GM21528 (cell line): ENCODE measurements at regions not wholly inside any gene's neighbourhood (a gene's known extent, or its start where the extent isn't known, plus 50 kb on each side); places are given as distances from the start of the nearest gene placed in this dataset.

Experiments used
- ATAC-seq: cut with Tn5 transposase; IDR thresholded peaks from one replicate; pipeline ENCODE4 v1.9.1; 2021; ENCODE audit warnings: mild to moderate bottlenecking, moderate library complexity; ENCODE audit not compliant: unreplicated experiment, low FRiP score

- no peak for ATAC-seq
Measured at GRCh38 chr1:219020846-219021245, 152.8 kb upstream of the LYPLAL1 start.

GRCh38 chr1:219027146-219027673 is 146.5 kb upstream of the LYPLAL1 start:
- ATAC-seq: no peak

GRCh38 chr1:219031809-219032208 is 141.9 kb upstream of the LYPLAL1 start:
- ATAC-seq: no peak

GRCh38 chr1:219038398-219038797 is 135.3 kb upstream of the LYPLAL1 start:
- ATAC-seq: no peak

GRCh38 chr1:219039017-219039681 is 134.5 kb upstream of the LYPLAL1 start:
- no peak for ATAC-seq

GRCh38 chr1:219039682-219040154 is 134.0 kb upstream of the LYPLAL1 start:
- ATAC-seq: no peak

GRCh38 chr1:219040291-219040690 is 133.4 kb upstream of the LYPLAL1 start:
- ATAC-seq: no peak

GRCh38 chr1:219041141-219041540 is 132.5 kb upstream of the LYPLAL1 start:
- no peak for ATAC-seq

GRCh38 chr1:219041818-219042217 is 131.9 kb upstream of the LYPLAL1 start:
- ATAC-seq: no peak

GRCh38 chr1:219042769-219043168 is 130.9 kb upstream of the LYPLAL1 start:
- no peak for ATAC-seq

GRCh38 chr1:219045246-219045645 is 128.4 kb upstream of the LYPLAL1 start:
- ATAC-seq: no peak

- ATAC-seq: no peak
Measured at GRCh38 chr1:219049501-219049900, 124.2 kb upstream of the LYPLAL1 start.

GRCh38 chr1:219050086-219050821 is 123.4 kb upstream of the LYPLAL1 start:
- no peak for ATAC-seq

- ATAC-seq: no peak
Measured at GRCh38 chr1:219050822-219051125, 122.9 kb upstream of the LYPLAL1 start.

- ATAC-seq: no peak
Measured at GRCh38 chr1:219051547-219051946, 122.1 kb upstream of the LYPLAL1 start.

- no peak for ATAC-seq
Measured at GRCh38 chr1:219058891-219059820, 114.5 kb upstream of the LYPLAL1 start.

- ATAC-seq: no peak
Measured at GRCh38 chr1:219060798-219061197, 112.9 kb upstream of the LYPLAL1 start.

- no peak for ATAC-seq
Measured at GRCh38 chr1:219062161-219062560, 111.5 kb upstream of the LYPLAL1 start.

- ATAC-seq: no peak
Measured at GRCh38 chr1:219066098-219066497, 107.6 kb upstream of the LYPLAL1 start.

- no peak for ATAC-seq
Measured at GRCh38 chr1:219066631-219067349, 106.9 kb upstream of the LYPLAL1 start.
